ENCODE measurements at regions not wholly inside any gene's neighbourhood (a gene's known extent, or its start where the extent isn't known, plus 50 kb on each side); places are given as distances from the start of the nearest gene placed in this dataset.

GRCh38 chr1:82944822-82945221, 1054.1 kb downstream of the TTLL7 start:
- TF ChIP-seq CTCF (IDR thresholded peaks at IDR 0.05) (no peak), POLR2A (IDR thresholded peaks at IDR 0.05) (no peak)
